ENCODE measurements at regions not wholly inside any gene's neighbourhood (a gene's known extent, or its start where the extent isn't known, plus 50 kb on each side); places are given as distances from the start of the nearest gene placed in this dataset.

DNA sequence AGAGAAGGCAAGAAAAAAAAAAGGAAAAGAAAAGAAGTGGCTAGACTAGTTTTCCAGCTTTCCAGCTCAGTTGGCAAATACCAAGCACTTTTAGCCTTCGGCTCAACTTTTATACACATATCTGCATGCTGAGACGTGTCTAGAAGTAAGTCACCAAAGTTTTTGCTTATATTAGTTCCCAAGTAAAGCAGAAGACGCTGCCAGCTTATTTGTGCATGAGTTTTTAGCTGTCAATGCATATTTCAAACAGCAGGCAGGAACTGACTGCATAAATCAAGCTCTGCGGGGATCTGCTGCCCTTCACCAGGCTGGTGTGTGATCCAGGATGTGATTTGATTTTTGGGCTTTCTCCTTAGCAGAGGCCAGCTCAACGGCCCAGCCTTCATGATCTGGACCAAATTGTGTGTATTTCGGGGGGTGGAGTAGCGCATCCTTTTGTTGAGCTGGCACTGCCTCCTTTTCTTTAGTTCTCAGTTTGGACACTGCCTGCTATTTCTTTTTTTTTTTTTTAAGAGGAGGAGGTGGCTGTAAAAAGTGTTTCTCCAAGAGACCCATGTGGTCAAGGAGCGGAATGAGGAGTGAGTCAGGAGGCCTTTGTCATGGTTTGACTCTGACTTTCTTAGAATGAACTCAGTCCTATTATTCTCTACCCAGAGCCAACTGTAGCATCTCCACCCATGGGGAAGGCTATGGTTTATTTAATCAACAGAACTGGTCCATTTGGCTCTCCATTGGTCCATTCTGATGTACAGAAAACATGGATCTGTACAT lies 162.6 kb upstream of the XYLT1 start:
- FAIRE-seq (no peak), DNase-seq (ENCODE audit: insufficient read length, low spot score) (no peak)
- no peak for TF ChIP-seq POLR2A (IDR thresholded peaks at IDR 0.05; ENCODE audit: low read depth, low read length)

GRCh38 chr16:17632667-17633066 lies 161.9 kb upstream of the XYLT1 start:
- DNase-seq (ENCODE audit: insufficient read length, low spot score) (no peak), FAIRE-seq (no peak)
- no peak for TF ChIP-seq POLR2A (IDR thresholded peaks at IDR 0.05; ENCODE audit: low read depth, low read length)

DNA sequence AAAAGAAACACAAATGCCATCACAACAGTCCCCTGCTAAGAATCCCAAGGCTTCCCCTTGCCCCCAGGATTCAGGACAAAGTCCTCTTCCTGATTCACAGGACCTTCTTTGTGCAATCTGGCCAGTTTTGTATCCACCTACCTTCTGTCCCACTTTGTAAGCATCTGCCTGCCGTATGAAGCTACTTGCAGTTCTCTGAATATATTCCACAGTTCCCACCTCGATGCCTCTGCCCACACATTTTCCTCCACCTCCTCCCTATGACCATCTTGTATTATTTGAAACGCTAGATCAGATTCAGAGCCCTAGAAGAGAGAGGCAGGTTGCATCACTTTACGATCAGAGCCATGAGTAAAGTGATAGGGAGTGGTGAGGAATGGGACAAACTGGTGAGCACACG lies 159.2 kb upstream of the XYLT1 start:
- FAIRE-seq (no peak), DNase-seq (ENCODE audit: insufficient read length, low spot score) (no peak)
- no peak for TF ChIP-seq POLR2A (IDR thresholded peaks at IDR 0.05; ENCODE audit: low read depth, low read length)

DNA sequence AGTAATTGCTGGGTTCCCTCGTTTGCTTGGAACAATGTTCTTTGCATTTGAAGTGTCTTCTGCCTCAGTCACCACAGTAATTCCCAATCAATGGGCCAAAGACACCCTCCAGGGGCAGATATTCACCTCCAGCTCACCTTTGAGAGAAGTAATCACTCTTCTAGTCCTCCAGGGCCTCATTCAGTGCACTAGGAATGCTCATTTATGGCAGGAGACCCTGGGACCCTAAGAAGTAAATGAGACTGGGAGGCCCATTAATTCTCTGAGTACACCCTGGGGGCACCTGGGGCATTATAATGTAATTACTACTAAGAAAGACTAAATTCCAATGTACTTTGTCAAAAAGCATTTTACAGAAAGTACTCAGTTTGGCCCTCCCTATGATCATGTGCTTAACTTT lies 158.2 kb upstream of the XYLT1 start:
- FAIRE-seq (no peak), DNase-seq (ENCODE audit: insufficient read length, low spot score) (no peak)
- TF ChIP-seq POLR2A (IDR thresholded peaks at IDR 0.05; ENCODE audit: low read depth, low read length) = no peak

GRCh38 chr16:17622366-17622765 lies 151.6 kb upstream of the XYLT1 start:
- no peak for FAIRE-seq
- DNase-seq (ENCODE audit: insufficient read length, low spot score) = no peak
- no peak for TF ChIP-seq POLR2A (IDR thresholded peaks at IDR 0.05; ENCODE audit: low read depth, low read length)

DNA sequence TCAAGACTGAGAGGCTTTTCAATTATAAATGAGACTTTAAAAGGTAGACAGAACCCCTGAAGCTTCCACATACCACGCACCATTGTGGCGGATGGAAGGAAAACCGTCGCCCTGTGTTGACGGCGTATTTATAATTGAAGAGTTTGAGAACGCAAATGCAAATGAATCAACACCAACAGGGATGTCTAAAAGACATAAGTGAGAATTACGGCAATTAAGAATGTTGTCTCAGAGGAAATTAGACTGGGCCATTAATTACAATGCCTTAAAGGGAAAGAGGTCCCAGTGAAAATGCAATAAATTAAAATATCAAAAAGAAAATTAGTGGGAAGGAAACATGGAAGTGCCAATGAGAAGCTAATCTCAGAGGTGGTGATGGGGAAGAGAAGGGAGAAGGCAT lies 148.5 kb upstream of the XYLT1 start:
- FAIRE-seq (no peak), DNase-seq (ENCODE audit: insufficient read length, low spot score) (no peak)
- no peak for TF ChIP-seq POLR2A (IDR thresholded peaks at IDR 0.05; ENCODE audit: low read depth, low read length)

DNA sequence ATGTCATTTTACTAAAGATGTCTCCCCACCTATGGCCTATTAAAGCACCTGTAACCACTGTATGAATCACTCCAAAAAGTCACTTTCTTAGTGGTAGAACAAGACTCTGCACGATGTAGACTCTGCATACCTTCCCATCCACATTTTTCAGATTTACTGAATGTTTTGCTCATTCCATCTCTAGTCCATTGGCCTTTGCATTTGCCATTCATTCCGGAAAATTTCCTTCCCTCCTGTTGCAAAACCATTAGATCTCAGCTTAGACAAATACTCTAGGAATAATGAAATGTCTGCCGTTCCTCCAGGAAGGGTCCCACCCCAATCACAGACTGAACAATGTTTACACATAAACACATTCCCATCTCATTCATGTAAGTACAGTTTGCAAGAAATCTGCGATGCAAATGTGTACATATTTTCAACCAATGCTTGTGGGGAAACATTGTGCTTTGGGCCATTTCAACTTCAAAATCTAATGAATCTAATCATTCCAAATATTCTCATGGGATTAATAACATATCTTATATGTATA lies 146.3 kb upstream of the XYLT1 start:
- DNase-seq (ENCODE audit: insufficient read length, low spot score) (no peak), FAIRE-seq (no peak)
- TF ChIP-seq POLR2A (IDR thresholded peaks at IDR 0.05; ENCODE audit: low read depth, low read length) = no peak

- DNase-seq (ENCODE audit: insufficient read length, low spot score) = no peak
- no peak for FAIRE-seq
- no peak for TF ChIP-seq POLR2A (IDR thresholded peaks at IDR 0.05; ENCODE audit: low read depth, low read length)
These were observed 141.6 kb upstream of the XYLT1 start for GRCh38 chr16:17612336-17612735.

- no peak for TF ChIP-seq POLR2A (IDR thresholded peaks at IDR 0.05; ENCODE audit: low read depth, low read length)
- FAIRE-seq = no peak
- DNase-seq (ENCODE audit: insufficient read length, low spot score) = no peak
These were observed 136.8 kb upstream of the XYLT1 start for GRCh38 chr16:17607609-17608008.

DNA sequence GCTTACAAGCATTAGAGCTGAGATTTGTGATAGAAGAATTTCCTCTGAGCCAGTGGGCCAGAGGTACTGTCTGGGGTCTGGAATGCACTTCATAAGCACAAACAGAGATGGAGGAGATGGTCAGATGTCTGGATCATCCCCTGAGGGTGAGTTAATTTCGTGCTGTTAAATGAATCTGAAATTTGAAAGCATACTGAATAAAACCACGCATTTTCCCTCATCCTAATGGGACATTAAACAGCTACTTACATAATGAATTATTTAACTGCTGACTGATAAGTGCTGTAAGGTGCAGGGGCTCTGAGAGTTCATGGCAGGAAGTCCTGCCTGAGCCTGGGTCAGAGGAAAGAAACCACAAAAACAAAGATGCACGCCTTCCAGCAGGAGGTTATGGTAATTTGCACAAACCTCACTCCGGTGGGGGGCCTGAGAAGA lies 136.3 kb upstream of the XYLT1 start:
- FAIRE-seq (no peak), DNase-seq (ENCODE audit: insufficient read length, low spot score) (no peak)
- TF ChIP-seq POLR2A (IDR thresholded peaks at IDR 0.05; ENCODE audit: low read depth, low read length) = no peak

DNA sequence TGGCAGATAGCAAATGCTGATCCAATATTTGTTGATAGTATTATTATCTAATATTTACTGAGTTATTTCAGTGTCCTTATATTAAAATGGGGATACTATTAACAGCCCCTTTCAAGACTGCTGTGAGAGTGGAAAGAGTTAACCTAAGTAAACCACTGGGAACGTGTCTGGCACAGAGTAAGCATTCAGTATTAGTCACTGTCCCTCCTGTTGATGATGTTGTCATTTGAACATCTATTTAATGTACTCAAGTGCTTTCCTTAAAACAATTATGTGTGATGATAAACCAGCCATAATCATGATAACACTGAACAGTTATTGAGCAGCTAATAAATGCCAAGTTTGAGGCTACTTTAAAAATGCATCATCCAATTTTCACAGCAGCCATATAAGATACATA lies 135.7 kb upstream of the XYLT1 start:
- no peak for FAIRE-seq
- no peak for TF ChIP-seq POLR2A (IDR thresholded peaks at IDR 0.05; ENCODE audit: low read depth, low read length)
- no peak for DNase-seq (ENCODE audit: insufficient read length, low spot score)

- TF ChIP-seq POLR2A (IDR thresholded peaks at IDR 0.05; ENCODE audit: low read depth, low read length) = no peak
- no peak for DNase-seq (ENCODE audit: insufficient read length, low spot score)
- FAIRE-seq = no peak
These were observed 135.0 kb upstream of the XYLT1 start for GRCh38 chr16:17605784-17606183.

GRCh38 chr16:17603626-17604025 lies 132.9 kb upstream of the XYLT1 start:
- no peak for TF ChIP-seq POLR2A (IDR thresholded peaks at IDR 0.05; ENCODE audit: low read depth, low read length)
- no peak for FAIRE-seq
- no peak for DNase-seq (ENCODE audit: insufficient read length, low spot score)

GRCh38 chr16:17602678-17603077 lies 131.9 kb upstream of the XYLT1 start:
- no peak for TF ChIP-seq POLR2A (IDR thresholded peaks at IDR 0.05; ENCODE audit: low read depth, low read length)
- DNase-seq (ENCODE audit: insufficient read length, low spot score) = no peak
- no peak for FAIRE-seq

DNA sequence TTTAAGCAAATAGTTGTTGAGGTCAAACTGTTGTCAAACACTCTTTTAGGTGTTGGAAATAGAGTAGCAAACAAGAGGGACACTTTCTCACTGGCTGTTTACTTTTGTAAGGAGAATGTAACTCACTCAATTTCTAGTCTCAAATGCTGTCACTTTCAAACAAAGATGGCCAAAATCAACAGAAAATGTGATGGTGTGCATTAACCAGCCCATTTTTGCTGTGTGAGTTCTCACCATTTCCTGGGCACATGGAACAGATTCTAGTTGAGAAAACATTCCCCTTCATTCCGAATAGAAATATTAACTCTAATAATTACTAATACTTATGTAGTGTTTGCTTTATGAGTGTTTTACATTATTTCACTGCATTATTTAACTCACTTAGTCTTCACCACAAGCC lies 128.2 kb upstream of the XYLT1 start:
- TF ChIP-seq POLR2A (IDR thresholded peaks at IDR 0.05; ENCODE audit: low read depth, low read length) = no peak
- FAIRE-seq = no peak
- DNase-seq (ENCODE audit: insufficient read length, low spot score) = no peak

All from H54 (cell line).